Endothelial cell of umbilical vein (primary cell): ENCODE measurements at regions not wholly inside any gene's neighbourhood (a gene's known extent, or its start where the extent isn't known, plus 50 kb on each side); places are given as distances from the start of the nearest gene placed in this dataset.

Source experiments
- BruUV-seq: library from RNA; stranded (reverse); fragments of 400-500 nt; replicated peaks from 2 replicates; lab custom pipeline; 2021; lab: Mats Ljungman, UMichigan
- CTCF ChIA-PET: fragments of 300-600, 350-600 bp; sonication (Branson Sonifier 250); formaldehyde crosslinking; loops from one replicate; lab custom pipeline; 2021; ENCODE audit warnings: antibody characterized with exemption, inconsistent platforms; lab: Charles Lee
- POLR2A ChIA-PET: fragments of 300-600, 350-600 bp; sonication (Branson Sonifier 250); formaldehyde crosslinking; loops from one replicate; lab custom pipeline; 2021; ENCODE audit warnings: antibody characterized with exemption, inconsistent platforms; lab: Charles Lee
- DNase-seq: peaks from one replicate; pipeline ENCODE4 v3.0.0-alpha.2; 2011; ENCODE audit warnings: low read depth, low spot score
- FAIRE-seq: peaks from 2 replicates; lab custom pipeline; 2011; peaks lifted over from hg19 to GRCh38; lab: Jason Lieb, UNC
- H2AFZ ChIP-seq: 2 replicates; pipeline ENCODE4 v1.6.0; 2012; ENCODE audit warnings: low read depth, low read length, control low read depth, inconsistent platforms
- H3K27ac ChIP-seq: 2 replicates; pipeline ENCODE4 v1.5.1; 2011; ENCODE audit warnings: low read depth, mild to moderate bottlenecking, control low read depth, low read length, moderate library complexity; ENCODE audit not compliant: insufficient read depth
- H3K27me3 ChIP-seq, 2 experiments: 2 replicates each; pipeline versions ENCODE4 v1.6.0 to v1.6.1; 2011; ENCODE audit warnings: low read length in 2 of 2, mixed read lengths in 1 of 2; ENCODE audit not compliant: control insufficient read depth in 2 of 2, insufficient read depth in 2 of 2
- H3K36me3 ChIP-seq, 2 experiments: 2 replicates in 1 of 2; 3 replicates in 1 of 2; pipeline ENCODE4 v1.5.1; 2011; ENCODE audit warnings: low read length in 2 of 2, mild to moderate bottlenecking in 1 of 2, moderate library complexity in 1 of 2; ENCODE audit not compliant: control insufficient read depth in 2 of 2, insufficient read depth in 2 of 2; ENCODE audit errors: extremely low read depth in 1 of 2
- H3K4me1 ChIP-seq: 3 replicates; pipeline ENCODE4 v1.5.1; 2011; ENCODE audit warnings: mild to moderate bottlenecking, low read length; ENCODE audit not compliant: control insufficient read depth, insufficient read depth; ENCODE audit errors: extremely low read depth
- H3K4me2 ChIP-seq: 2 replicates; pipeline ENCODE4 v1.6.1; 2011; ENCODE audit warnings: low read length, control low read depth, mixed read lengths; ENCODE audit not compliant: insufficient read depth
- H3K4me3 ChIP-seq, 3 experiments: fragments of 200-600 bp in 1 of 3; sonication (generic), shearing (Covaris generic) in 1 of 3; replicated peaks in 1 of 3; 2 replicates each; pipeline ENCODE4 v1.5.1; 2011 to 2016; ENCODE audit warnings: control low read depth in 3 of 3, low read length in 3 of 3, mild to moderate bottlenecking in 2 of 3, inconsistent platforms in 1 of 3, low read depth in 1 of 3, moderate library complexity in 1 of 3; ENCODE audit not compliant: insufficient read depth in 1 of 3
- H3K79me2 ChIP-seq: 2 replicates; pipeline ENCODE4 v1.6.0; 2012; ENCODE audit warnings: low read length, inconsistent platforms; ENCODE audit not compliant: control insufficient read depth, insufficient read depth
- H3K9ac ChIP-seq: replicated peaks from 2 replicates; pipeline ENCODE3; 2011; ENCODE audit warnings: low read length, control low read depth; ENCODE audit not compliant: insufficient read depth; ENCODE audit errors: extremely low read depth
- H3K9me1 ChIP-seq: replicated peaks from 3 replicates; pipeline ENCODE4 v1.6.0; 2011; ENCODE audit warnings: mild to moderate bottlenecking, low read length; ENCODE audit not compliant: control insufficient read depth, insufficient read depth; ENCODE audit errors: extremely low read depth
- H3K9me3 ChIP-seq: replicated peaks from 2 replicates; pipeline ENCODE4 v1.5.1; 2012; ENCODE audit warnings: low read length, inconsistent platforms; ENCODE audit not compliant: control insufficient read depth, insufficient read depth
- H4K20me1 ChIP-seq: replicated peaks from 2 replicates; pipeline ENCODE3; 2011; ENCODE audit warnings: mild to moderate bottlenecking, low read length; ENCODE audit not compliant: control insufficient read depth, insufficient read depth; ENCODE audit errors: extremely low read depth
- CTCF ChIP-seq, 2 donors: IDR thresholded peaks; 1 replicate in 1 of 2; 2 replicates in 1 of 2; pipeline ENCODE4 v1.5.1; 2011; ENCODE audit warnings: low read length in 2 of 2, mild to moderate bottlenecking in 2 of 2, moderate library complexity in 2 of 2, control low read depth in 1 of 2, inconsistent platforms in 1 of 2, low read depth in 1 of 2; ENCODE audit not compliant: insufficient read depth in 1 of 2; ENCODE audit errors: extremely low read depth in 1 of 2
- EZH2 ChIP-seq: IDR thresholded peaks from 2 replicates; pipeline ENCODE4 v1.6.1; 2012; ENCODE audit warnings: borderline replicate concordance, low read depth, mild to moderate bottlenecking, moderate library complexity, low read length, inconsistent platforms; ENCODE audit not compliant: severe bottlenecking
- FOS ChIP-seq: IDR thresholded peaks from 2 replicates; pipeline ENCODE4 v1.6.1; 2011; ENCODE audit warnings: mild to moderate bottlenecking, low read length, moderate library complexity, borderline replicate concordance; ENCODE audit not compliant: insufficient read depth
- GATA2 ChIP-seq: IDR thresholded peaks from 2 replicates; pipeline ENCODE4 v1.7.0; 2011; ENCODE audit warnings: low read depth, mild to moderate bottlenecking, moderate library complexity, mixed read lengths, low read length; ENCODE audit not compliant: insufficient read length, insufficient read depth
- JUN ChIP-seq: IDR thresholded peaks from 2 replicates; pipeline ENCODE4 v1.6.1; 2011; ENCODE audit warnings: borderline replicate concordance, low read depth; ENCODE audit not compliant: insufficient read length, insufficient read depth
- MYC ChIP-seq: IDR thresholded peaks from one replicate; pipeline ENCODE4 v1.6.1; 2011; ENCODE audit warnings: mild to moderate bottlenecking, low read depth, low read length
- POLR2A ChIP-seq: IDR thresholded peaks from 2 replicates; pipeline ENCODE4 v1.6.1; 2012; ENCODE audit warnings: low read depth, mild to moderate bottlenecking, control low read depth, low read length
- POLR2AphosphoS5 ChIP-seq: IDR thresholded peaks from 2 replicates; pipeline ENCODE4 v1.6.1; 2012; ENCODE audit warnings: low read depth, mild to moderate bottlenecking, control low read depth, low read length, moderate library complexity; ENCODE audit not compliant: insufficient read depth
- dilution Hi-C: fragments of 300-500 bp; cut with MboI; formaldehyde crosslinking; loops from one replicate; pipeline ENCODE4 v1.15.0; 2019; ENCODE audit warnings: low sequenced_read_pairs; ENCODE audit not compliant: extremely low pct_ligation_motif_present
- intact Hi-C: fragments of 100-400 bp; cut with micrococcal nuclease; formaldehyde crosslinking; loops from one replicate; pipeline ENCODE4 v1.10.0; 2022

- FAIRE-seq (peak; percentile 82), DNase-seq (peak; percentile 92)
- intact Hi-C loops (loop anchor here (1.0 kb wide), 3 partner anchors 29 to 181 kb away; partner anchors contain the start of gene CCN2), dilution Hi-C loops (no loop called here)
- H3K79me2 ChIP-seq: peaks cover 33% of the 10 kb centered on the region
- peak overlapping the region; percentile 100 for H3K27ac ChIP-seq
- BruUV-seq: no TSS peak
- H4K20me1 ChIP-seq: no peaks in the 10 kb centered on the region
- H3K9ac ChIP-seq: peak overlapping the region; percentile 100
- H3K36me3 ChIP-seq: no peaks in the 10 kb centered on the region
- H3K9me3 ChIP-seq: no peaks in the 10 kb centered on the region
- peak; percentile 74 for TF ChIP-seq GATA2
- TF ChIP-seq JUN: peak; percentile 69
- TF ChIP-seq POLR2A: no peak
- no peaks in the 10 kb centered on the region for H3K27me3 ChIP-seq
- H3K4me2 ChIP-seq: peak overlapping the region; percentile 100
- CTCF ChIA-PET: interaction anchor here (0.6 to 2.9 kb wide), 6 partner anchors 69 to 207 kb away, joined by 3 to 17 read pairs (median 8); partner anchors contain the start of gene CCN2
- no peaks in the 10 kb centered on the region for H3K9me1 ChIP-seq
- H3K4me1 ChIP-seq: peaks cover 60% of the 10 kb centered on the region
- peak overlapping the region in 1 of 3 experiments; percentile 95 for H3K4me3 ChIP-seq
- POLR2A ChIA-PET: interaction anchor here (0.8 to 7.9 kb wide), 5 partner anchors 45 to 184 kb away, joined by 6 to 200 read pairs (median 15); partner anchors contain the start of gene CCN2
- H2AFZ ChIP-seq: no peak overlapping the region
Observed at GRCh38 chr6:132132422-132132821, 181.2 kb upstream of the CCN2 start.

GRCh38 chr6:132131758-132132157, 180.6 kb upstream of the CCN2 start:
- peak overlapping the region; percentile 100 for H3K4me2 ChIP-seq
- DNase-seq (peak; percentile 99), FAIRE-seq (peak; percentile 94)
- H4K20me1 ChIP-seq: no peaks in the 10 kb centered on the region
- H3K9me3 ChIP-seq: no peaks in the 10 kb centered on the region
- H3K9me1 ChIP-seq: no peaks in the 10 kb centered on the region
- H2AFZ ChIP-seq: no peak overlapping the region
- intact Hi-C loops (loop anchor here (1.0 kb wide), 5 partner anchors 30 to 180 kb away; partner anchors contain the start of gene CCN2), dilution Hi-C loops (no loop called here)
- CTCF ChIA-PET: interaction anchor here (0.6 to 2.9 kb wide), 10 partner anchors 10 to 207 kb away, joined by 3 to 17 read pairs (median 5); partner anchors contain the start of gene CCN2
- no peak for TF ChIP-seq POLR2A
- peak; percentile 92 for TF ChIP-seq POLR2AphosphoS5
- peak; percentile 97 for TF ChIP-seq JUN
- TF ChIP-seq EZH2: no peak
- TF ChIP-seq CTCF (IDR thresholded peaks at IDR 0.05; ENCODE audit: extremely low read depth in 1 of 2, insufficient read depth in 1 of 2, low read depth in 1 of 2, low read length in 2 of 2): no peak
- TF ChIP-seq GATA2: peak; percentile 29
- peak; percentile 15 for TF ChIP-seq MYC
- peak; percentile 95 for TF ChIP-seq FOS
- POLR2A ChIA-PET: interaction anchor here (0.7 to 7.9 kb wide), 9 partner anchors 44 to 183 kb away, joined by 3 to 200 read pairs (median 6); partner anchors contain the start of gene CCN2
- BruUV-seq: no TSS peak
- H3K4me1 ChIP-seq: peaks cover 54% of the 10 kb centered on the region
- no peaks in the 10 kb centered on the region for H3K36me3 ChIP-seq
- H3K9ac ChIP-seq: peak overlapping the region; percentile 100
- H3K27me3 ChIP-seq: no peaks in the 10 kb centered on the region
- H3K79me2 ChIP-seq: peaks cover 27% of the 10 kb centered on the region
- H3K4me3 ChIP-seq: peak overlapping the region in 1 of 3 experiments; percentile 95
- peak overlapping the region; percentile 100 for H3K27ac ChIP-seq
